K562 (cell line): ENCODE measurements at regions not wholly inside any gene's neighbourhood (a gene's known extent, or its start where the extent isn't known, plus 50 kb on each side); places are given as distances from the start of the nearest gene placed in this dataset.

Source experiments
- ATAC-seq: fragments of 200-7000 bp; cut with Tn5 transposase; 3 replicates; pipeline ENCODE4 v1.9.1; 2020; ENCODE audit warnings: moderate library complexity
- BruUV-seq: library from RNA; stranded (reverse); fragments of 400-500 nt; replicated peaks from 2 replicates; lab custom pipeline; 2021; lab: Mats Ljungman, UMichigan
- CTCF ChIA-PET: fragments of 300-600 bp; formaldehyde crosslinking; extraction: SDS; loops from one replicate; lab custom pipeline; 2021; ENCODE audit warnings: low intra/inter-chr PET ratio; lab: Yijun Ruan, JAX
- POLR2A ChIA-PET: fragments of 300-600, 350-650 bp; sonication (Branson Sonifier 250); formaldehyde crosslinking; extraction: SDS; loops from one replicate; lab custom pipeline; 2021; ENCODE audit warnings: antibody characterized with exemption, inconsistent platforms; lab: Yijun Ruan, JAX
- DNase-seq, 4 experiments: peaks; one replicate each; pipeline versions ENCODE4 v3.0.0 to v3.0.0-alpha.2; 2011 to 2018; ENCODE audit warnings: low spot score in 3 of 4, mixed read lengths in 3 of 4; ENCODE audit errors: extremely low read depth in 1 of 4
- FAIRE-seq: peaks from 2 replicates; lab custom pipeline; 2011; peaks lifted over from hg19 to GRCh38; lab: Jason Lieb, UNC
- H2AFZ ChIP-seq: 2 replicates; pipeline ENCODE4 v1.6.0; 2011; ENCODE audit warnings: low read depth, low read length, control low read depth, inconsistent platforms
- H3K27ac ChIP-seq: fragments of 200-600 bp; 3 replicates; pipeline ENCODE4 v1.8.0; 2011; ENCODE audit warnings: low read depth, mild to moderate bottlenecking, control low read depth, inconsistent platforms, low read length, moderate library complexity, mixed read lengths; ENCODE audit errors: extremely low read depth
- H3K27me3 ChIP-seq, 2 experiments: fragments of 300-600 bp in 1 of 2; 2 replicates in 1 of 2; 3 replicates in 1 of 2; pipeline versions ENCODE4 v1.6.0 to v1.8.0; 2011; ENCODE audit warnings: inconsistent platforms in 2 of 2, low read length in 2 of 2, mild to moderate bottlenecking in 1 of 2, mixed read lengths in 1 of 2, moderate library complexity in 1 of 2; ENCODE audit not compliant: control insufficient read depth in 2 of 2, insufficient read depth in 2 of 2
- H3K36me3 ChIP-seq: fragments of 300-600 bp; 3 replicates; pipeline ENCODE4 v1.8.0; 2011; ENCODE audit warnings: mild to moderate bottlenecking, low read length, inconsistent platforms; ENCODE audit not compliant: control insufficient read depth, insufficient read depth
- H3K4me1 ChIP-seq, 2 experiments: fragments of 200-600 bp in 1 of 2; replicated peaks in 1 of 2; 2 replicates in 1 of 2; 3 replicates in 1 of 2; pipeline versions ENCODE4 v1.5.1 to v1.8.0; 2011; ENCODE audit warnings: inconsistent platforms in 2 of 2, low read length in 2 of 2, mild to moderate bottlenecking in 1 of 2, mixed read lengths in 1 of 2, moderate library complexity in 1 of 2; ENCODE audit not compliant: control insufficient read depth in 2 of 2, insufficient read depth in 2 of 2
- H3K4me2 ChIP-seq: 2 replicates; pipeline ENCODE4 v1.6.1; 2011; ENCODE audit warnings: low read length, control low read depth, inconsistent platforms, mixed read lengths; ENCODE audit not compliant: insufficient read depth
- H3K4me3 ChIP-seq: fragments of 200-600 bp; sonication (generic), shearing (Covaris generic); 2 replicates; pipeline ENCODE4 v1.5.1; 2016; ENCODE audit warnings: control low read depth, inconsistent platforms
- H3K79me2 ChIP-seq: fragments of 200-600 bp; 3 replicates; pipeline ENCODE4 v1.8.0; 2011; ENCODE audit warnings: low read length, inconsistent platforms; ENCODE audit not compliant: control insufficient read depth, insufficient read depth
- H3K9ac ChIP-seq, 2 experiments: 2 replicates each; pipeline versions ENCODE4 v1.6.0 to v1.6.1; 2011; ENCODE audit warnings: low read depth in 2 of 2, low read length in 2 of 2, control low read depth in 1 of 2, inconsistent platforms in 1 of 2, mild to moderate bottlenecking in 1 of 2, mixed read lengths in 1 of 2; ENCODE audit not compliant: insufficient read depth in 1 of 2
- H3K9me1 ChIP-seq: one replicate; pipeline ENCODE4 v1.6.0; 2011; ENCODE audit warnings: inconsistent platforms, mild to moderate bottlenecking, low read length, moderate library complexity; ENCODE audit not compliant: control insufficient read depth, insufficient read depth
- H3K9me3 ChIP-seq: replicated peaks from 2 replicates; pipeline ENCODE4 v1.5.1; 2011; ENCODE audit warnings: low read depth, low read length, inconsistent platforms; ENCODE audit not compliant: control insufficient read depth, insufficient read depth
- H4K20me1 ChIP-seq: replicated peaks from 2 replicates; pipeline ENCODE4 v1.6.1; 2011; ENCODE audit warnings: low read length, inconsistent platforms, mixed read lengths; ENCODE audit not compliant: control insufficient read depth, insufficient read depth
- ARID1B ChIP-seq: fragments of 450-650 bp; IDR thresholded peaks from 2 replicates; pipeline ENCODE4 v1.6.1; 2016; ENCODE audit warnings: antibody characterized with exemption, mild to moderate bottlenecking, inconsistent platforms
- FOXK1 ChIP-seq: sonication (generic); formaldehyde crosslinking; IDR thresholded peaks from 2 replicates; pipeline ENCODE4 v1.8.0; 2022; ENCODE audit warnings: missing genetic modification reagents, mild to moderate bottlenecking, borderline replicate concordance
- GATAD2B ChIP-seq: fragments of 450-650 bp; IDR thresholded peaks from 2 replicates; pipeline ENCODE4 v1.6.1; 2017; ENCODE audit warnings: mild to moderate bottlenecking, borderline replicate concordance
- KLF13 ChIP-seq: fragments of 450-650 bp; IDR thresholded peaks from 2 replicates; pipeline ENCODE4 v1.6.1; 2016; ENCODE audit warnings: missing genetic modification characterization, low read depth, mild to moderate bottlenecking, missing compliant biosample characterization, moderate library complexity, borderline replicate concordance
- PML ChIP-seq: IDR thresholded peaks from 2 replicates; pipeline ENCODE4 v1.6.1; 2012; ENCODE audit warnings: low read length, inconsistent platforms
- PREB ChIP-seq: sonication (generic); formaldehyde crosslinking; IDR thresholded peaks from 2 replicates; pipeline ENCODE4 v1.8.1; 2023; ENCODE audit warnings: mild to moderate bottlenecking, missing genetic modification reagents
- RNF219 ChIP-seq: fragments of 250-450 bp; sonication (Bioruptor Pico); IDR thresholded peaks from 2 replicates; pipeline ENCODE4 v1.5.0; 2022; ENCODE audit warnings: mild to moderate bottlenecking
- ZNF347 ChIP-seq: fragments of 450-650 bp; formaldehyde crosslinking; IDR thresholded peaks from 2 replicates; pipeline ENCODE4 v1.4.0; 2020; ENCODE audit warnings: low read depth, mild to moderate bottlenecking, moderate library complexity
- ZNF395 ChIP-seq: fragments of 200-800 bp; sonication (Bioruptor generic); IDR thresholded peaks from 2 replicates; pipeline ENCODE4 v1.6.1; 2017; ENCODE audit warnings: missing genetic modification characterization, missing compliant biosample characterization
- WGBS: fragments of 100-300 bp; shearing (Covaris generic); methylation state at CpG from one replicate; pipeline ENCODE4 v1.1.6; 2016; ENCODE audit warnings: low coverage, mixed read lengths; ENCODE audit not compliant: insufficient coverage; ENCODE audit errors: missing lambda C conversion rate; 5-methylcytosine and 5-hydroxymethylcytosine counted together
- in situ Hi-C: fragments of 300-500 bp; cut with MboI; formaldehyde crosslinking; loops from 4 replicates; pipeline ENCODE4 v1.15.0; 2018; ENCODE audit warnings: inconsistent platforms, mixed read lengths
- intact Hi-C: fragments of 100-400 bp; cut with micrococcal nuclease; formaldehyde crosslinking; loops from 2 replicates; pipeline ENCODE4 v1.14.2; 2022
- TF ChIP-seq, protein P1 (sequence below): IDR thresholded peaks from 2 replicates; pipeline ENCODE4 v1.6.1; 2011; ENCODE audit not compliant: insufficient read length; ENCODE audit errors: extremely low read depth
- TF ChIP-seq, protein P2 (sequence below), 2 experiments: fragments of 450-650 bp in 1 of 2; sonication (generic) in 1 of 2; formaldehyde crosslinking in 1 of 2; IDR thresholded peaks in 1 of 2; conservative IDR thresholded peaks in 1 of 2; 2 replicates each; pipeline versions ENCODE4 v1.6.1 to v1.8.1; 2016 to 2023; ENCODE audit warnings: mild to moderate bottlenecking in 2 of 2, moderate library complexity in 2 of 2, inconsistent platforms in 1 of 2, missing genetic modification reagents in 1 of 2

DNA sequence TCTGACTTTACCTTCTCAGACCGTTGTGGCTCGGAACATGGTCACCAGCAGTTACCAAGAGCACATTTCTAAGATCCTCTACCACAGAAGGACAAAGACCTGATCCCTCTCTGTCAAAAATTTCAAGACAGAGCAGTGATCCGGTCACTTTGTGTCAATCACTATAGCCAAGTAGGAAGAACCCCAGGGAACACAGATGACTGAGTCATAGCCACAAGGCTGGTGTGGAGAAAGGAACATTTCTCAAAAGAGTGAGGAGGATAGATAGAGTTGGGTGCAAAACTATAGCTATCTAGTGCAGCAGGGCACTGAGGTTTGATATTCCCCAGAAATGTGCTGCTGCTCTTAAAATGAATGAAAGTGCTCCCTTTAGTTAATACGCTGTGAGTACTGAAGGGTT is 130.7 kb upstream of the SMIM23 start:
- POLR2A ChIA-PET = interaction anchor here (0.5 to 0.7 kb wide), 2 partner anchors 14 to 52 kb away, joined by 3 to 4 read pairs; no protein-coding TSS in a partner anchor
- no peak for DNase-seq
- CTCF ChIA-PET = no interaction called here
- no peaks in the 10 kb centered on the region for H3K9me1 ChIP-seq
- H2AFZ ChIP-seq = no peak overlapping the region
- TF ChIP-seq PML (no peak), PREB (no peak), RNF219 (no peak), ARID1B (no peak), GATAD2B (no peak), ZNF395 (CRISPR knock-in tag) (no peak), FOXK1 (CRISPR knock-in tag) (no peak), ZNF347 (CRISPR knock-in tag) (no peak), KLF13 (tag) (no peak)
- TF ChIP-seq, protein P1, sequence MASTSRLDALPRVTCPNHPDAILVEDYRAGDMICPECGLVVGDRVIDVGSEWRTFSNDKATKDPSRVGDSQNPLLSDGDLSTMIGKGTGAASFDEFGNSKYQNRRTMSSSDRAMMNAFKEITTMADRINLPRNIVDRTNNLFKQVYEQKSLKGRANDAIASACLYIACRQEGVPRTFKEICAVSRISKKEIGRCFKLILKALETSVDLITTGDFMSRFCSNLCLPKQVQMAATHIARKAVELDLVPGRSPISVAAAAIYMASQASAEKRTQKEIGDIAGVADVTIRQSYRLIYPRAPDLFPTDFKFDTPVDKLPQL = no peak
- TF ChIP-seq, protein P2, sequence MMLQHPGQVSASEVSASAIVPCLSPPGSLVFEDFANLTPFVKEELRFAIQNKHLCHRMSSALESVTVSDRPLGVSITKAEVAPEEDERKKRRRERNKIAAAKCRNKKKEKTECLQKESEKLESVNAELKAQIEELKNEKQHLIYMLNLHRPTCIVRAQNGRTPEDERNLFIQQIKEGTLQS (IDR thresholded peaks at IDR 0.05) = no peak
- TF ChIP-seq, protein P2 (CRISPR knock-in tag; conservative IDR thresholded peaks at IDR 0.05) = no peak
- TF ChIP-seq, all 486 proteins: peak for 0
- no peak overlapping the region for H3K4me3 ChIP-seq
- ATAC-seq = no peak
- no peak for FAIRE-seq
- no peak overlapping the region for H3K27ac ChIP-seq
- WGBS = 0% methylated on average over 4 of the region's 4 CpGs
- in situ Hi-C loops = no loop called here
- intact Hi-C loops = no loop called here
- H4K20me1 ChIP-seq = no peaks in the 10 kb centered on the region
- no peaks in the 10 kb centered on the region for H3K4me1 ChIP-seq
- no peak overlapping the region for H3K9ac ChIP-seq
- BruUV-seq = no TSS peak
- H3K27me3 ChIP-seq = peaks cover 0 to 18% of the 10 kb centered on the region in 2 experiments; a peak in 2 of 5 replicates
- H3K36me3 ChIP-seq = no peaks in the 10 kb centered on the region
- no peaks in the 10 kb centered on the region for H3K79me2 ChIP-seq
- no peaks in the 10 kb centered on the region for H3K9me3 ChIP-seq
- H3K4me2 ChIP-seq = no peak overlapping the region
